ENCODE measurements at regions not wholly inside any gene's neighbourhood (a gene's known extent, or its start where the extent isn't known, plus 50 kb on each side); places are given as distances from the start of the nearest gene placed in this dataset.

GRCh38 chr2:71971493-71971892 lies 176.2 kb downstream of the CYP26B1 start (continued):
- TF ChIP-seq ZNF704 (CRISPR knock-in tag; IDR thresholded peaks at IDR 0.05; ENCODE audit: borderline replicate concordance) (no peak), ZNF768 (CRISPR knock-in tag; IDR thresholded peaks at IDR 0.05) (no peak), YEATS4 (CRISPR knock-in tag; IDR thresholded peaks at IDR 0.05; ENCODE audit: borderline replicate concordance) (no peak)

- Histone ChIP-seq H3K9ac (ENCODE audit: insufficient read depth, low read depth, low read length) (no peak overlapping the region), H3K79me2 (ENCODE audit: insufficient read depth, low read length) (no peaks in the 10 kb centered on the region), H3K4me2 (ENCODE audit: low read depth, low read length) (no peak overlapping the region), H3K36me3 (replicated peaks in 1 of 2; ENCODE audit: control insufficient read depth in 1 of 2, insufficient read depth in 2 of 2, low read length in 2 of 2) (no peaks in the 10 kb centered on the region), H3K4me3 (replicated peaks in 1 of 3; ENCODE audit: insufficient read depth in 1 of 3, low read depth in 2 of 3, low read length in 3 of 3) (no peak overlapping the region), H3K9me3 (ENCODE audit: low read length) (no peaks in the 10 kb centered on the region), H3K27ac (ENCODE audit: extremely low read length, insufficient read depth, low read length) (no peak overlapping the region), H2AFZ (ENCODE audit: low read length) (no peak overlapping the region), H4K20me1 (ENCODE audit: insufficient read depth, low read length) (no peaks in the 10 kb centered on the region), H3K4me1 (ENCODE audit: insufficient read depth, low read length) (0 out of 2 replicates have a peak, but pooled peaks cover 7% of the 10 kb centered on the region), H3K27me3 (ENCODE audit: control insufficient read depth in 1 of 2, insufficient read depth in 2 of 2, low read length in 2 of 2) (peaks cover 0 to 32% of the 10 kb centered on the region in 2 experiments; a peak in 4 of 5 replicates)
- FAIRE-seq: no peak
- ChIA-PET CTCF (ENCODE audit: low intra/inter-chr PET ratio, low total read pairs) (no interaction called here), POLR2A (no interaction called here)
- intact Hi-C loops (cut with micrococcal nuclease; ENCODE audit: unreplicated experiment): no loop called here
- no TSS peak for BruUV-seq (replicated peaks)
- 7% methylated on average over 1 of the region's 1 CpG for WGBS (ENCODE audit: low lambda C conversion rate)
- ATAC-seq: no peak
- in situ Hi-C loops (cut with HindIII; ENCODE audit: extremely low pct_ligation_motif_present, low pct_unique_long_range_greater_than_20kb): no loop called here
- no peak for DNase-seq (ENCODE audit: low spot score)
- TF ChIP-seq ZNF281 (CRISPR knock-in tag; IDR thresholded peaks at IDR 0.05; ENCODE audit: borderline replicate concordance): no peak
- TF ChIP-seq ZNF549 (CRISPR knock-in tag; IDR thresholded peaks at IDR 0.05): no peak
- TF ChIP-seq ELF1 (CRISPR knock-in tag; IDR thresholded peaks at IDR 0.05): no peak
- no peak for TF ChIP-seq RAD21 (CRISPR knock-in tag; IDR thresholded peaks at IDR 0.05)
- no peak for TF ChIP-seq HOXA3 (CRISPR knock-in tag; IDR thresholded peaks at IDR 0.05)
- no peak for TF ChIP-seq SMARCE1 (IDR thresholded peaks at IDR 0.05; ENCODE audit: borderline replicate concordance)
- no peak for TF ChIP-seq ZBTB40 (IDR thresholded peaks at IDR 0.05)
- TF ChIP-seq ZBTB40 (CRISPR knock-in tag; IDR thresholded peaks at IDR 0.05): no peak
- TF ChIP-seq ZNF761 (CRISPR knock-in tag; conservative IDR thresholded peaks at IDR 0.05): no peak
Observed at GRCh38 chr2:71965530-71965929, 182.1 kb downstream of the CYP26B1 start.

All from HepG2 (cell line).